GM12878 (cell line): ENCODE measurements at regions not wholly inside any gene's neighbourhood (a gene's known extent, or its start where the extent isn't known, plus 50 kb on each side); places are given as distances from the start of the nearest gene placed in this dataset.

Experiments used
- CHD1 ChIP-seq: IDR thresholded peaks from 2 replicates; pipeline ENCODE4 v1.6.1; 2012; ENCODE audit warnings: low read depth, low read length, improper control_type of control experiment
- E2F4 ChIP-seq: IDR thresholded peaks from 2 replicates; pipeline ENCODE4 v1.6.1; 2012; ENCODE audit warnings: low read depth, low read length, improper control_type of control experiment
- ETV6 ChIP-seq, 2 experiments: fragments of 450-650 bp in 1 of 2; IDR thresholded peaks in 1 of 2; conservative IDR thresholded peaks in 1 of 2; 2 replicates each; pipeline ENCODE4 v1.6.1; 2014; ENCODE audit warnings: antibody characterized with exemption in 1 of 2, borderline replicate concordance in 1 of 2, low read depth in 1 of 2, mild to moderate bottlenecking in 1 of 2, moderate library complexity in 1 of 2
- HCFC1 ChIP-seq: fragments of 150-350 bp; IDR thresholded peaks from 2 replicates; pipeline ENCODE4 v1.6.1; 2014; ENCODE audit warnings: low read length
- HDAC6 ChIP-seq: fragments of 200-600 bp; sonication (generic); IDR thresholded peaks from one replicate; pipeline ENCODE4 v1.8.0; 2017; ENCODE audit warnings: antibody characterized with exemption; ENCODE audit not compliant: unreplicated experiment
- IKZF1 ChIP-seq: fragments of 450-650 bp; conservative IDR thresholded peaks from 2 replicates; pipeline ENCODE4 v1.6.1; 2017; ENCODE audit warnings: antibody characterized with exemption, mild to moderate bottlenecking
- JUNB ChIP-seq: IDR thresholded peaks from 2 replicates; pipeline ENCODE4 v1.6.1; 2016; ENCODE audit warnings: antibody characterized with exemption, mild to moderate bottlenecking
- JUND ChIP-seq: IDR thresholded peaks from 2 replicates; pipeline ENCODE4 v1.6.1; 2012; ENCODE audit warnings: low read depth, mild to moderate bottlenecking, low read length, improper control_type of control experiment, moderate library complexity
- RUNX3 ChIP-seq: IDR thresholded peaks from 2 replicates; pipeline ENCODE4 v1.6.1; 2012; ENCODE audit warnings: low read length, inconsistent platforms
- SMAD5 ChIP-seq: IDR thresholded peaks from 2 replicates; pipeline ENCODE4 v1.6.1; 2016; ENCODE audit warnings: antibody characterized with exemption, low read depth
- SPI1 ChIP-seq: IDR thresholded peaks from 2 replicates; pipeline ENCODE4 v1.6.1; 2011; ENCODE audit warnings: low read depth, mild to moderate bottlenecking, low read length, moderate library complexity, borderline replicate concordance; ENCODE audit not compliant: insufficient read depth
- SUPT20H ChIP-seq: IDR thresholded peaks from 2 replicates; pipeline ENCODE4 v1.6.1; 2011; ENCODE audit warnings: low read depth, mild to moderate bottlenecking, low read length, moderate library complexity, borderline replicate concordance; ENCODE audit not compliant: control insufficient read depth
- TBL1XR1 ChIP-seq: IDR thresholded peaks from 2 replicates; pipeline ENCODE4 v1.6.1; 2012; ENCODE audit warnings: low read depth, low read length, improper control_type of control experiment
- ZBED1 ChIP-seq: IDR thresholded peaks from 2 replicates; pipeline ENCODE4 v1.6.1; 2016; ENCODE audit warnings: borderline replicate concordance
- TF ChIP-seq, protein P1 (sequence below): fragments of 450-650 bp; IDR thresholded peaks from 2 replicates; pipeline ENCODE4 v1.6.1; 2018; ENCODE audit warnings: mild to moderate bottlenecking, low read depth, moderate library complexity; ENCODE audit not compliant: partially characterized antibody

GRCh38 chr12:115485503-115485902 is 792.0 kb downstream of the MED13L start (continued):
- TF ChIP-seq HDAC6 = no peak
- no peak for TF ChIP-seq CHD1
- TF ChIP-seq SMAD5 = no peak
- peak; percentile 11; the same call in 1 of the 2 replicates for TF ChIP-seq JUNB
- no peak for TF ChIP-seq JUND
- TF ChIP-seq, protein P1, sequence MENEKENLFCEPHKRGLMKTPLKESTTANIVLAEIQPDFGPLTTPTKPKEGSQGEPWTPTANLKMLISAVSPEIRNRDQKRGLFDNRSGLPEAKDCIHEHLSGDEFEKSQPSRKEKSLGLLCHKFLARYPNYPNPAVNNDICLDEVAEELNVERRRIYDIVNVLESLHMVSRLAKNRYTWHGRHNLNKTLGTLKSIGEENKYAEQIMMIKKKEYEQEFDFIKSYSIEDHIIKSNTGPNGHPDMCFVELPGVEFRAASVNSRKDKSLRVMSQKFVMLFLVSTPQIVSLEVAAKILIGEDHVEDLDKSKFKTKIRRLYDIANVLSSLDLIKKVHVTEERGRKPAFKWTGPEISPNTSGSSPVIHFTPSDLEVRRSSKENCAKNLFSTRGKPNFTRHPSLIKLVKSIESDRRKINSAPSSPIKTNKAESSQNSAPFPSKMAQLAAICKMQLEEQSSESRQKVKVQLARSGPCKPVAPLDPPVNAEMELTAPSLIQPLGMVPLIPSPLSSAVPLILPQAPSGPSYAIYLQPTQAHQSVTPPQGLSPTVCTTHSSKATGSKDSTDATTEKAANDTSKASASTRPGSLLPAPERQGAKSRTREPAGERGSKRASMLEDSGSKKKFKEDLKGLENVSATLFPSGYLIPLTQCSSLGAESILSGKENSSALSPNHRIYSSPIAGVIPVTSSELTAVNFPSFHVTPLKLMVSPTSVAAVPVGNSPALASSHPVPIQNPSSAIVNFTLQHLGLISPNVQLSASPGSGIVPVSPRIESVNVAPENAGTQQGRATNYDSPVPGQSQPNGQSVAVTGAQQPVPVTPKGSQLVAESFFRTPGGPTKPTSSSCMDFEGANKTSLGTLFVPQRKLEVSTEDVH = no peak
- TF ChIP-seq SPI1 = peak; percentile 76; the same call in 1 of the 2 replicates
- TF ChIP-seq E2F4 = no peak
- TF ChIP-seq ETV6 (conservative IDR thresholded peaks at IDR 0.05 in 1 of 2, IDR thresholded peaks at IDR 0.05 in 1 of 2; ENCODE audit: borderline replicate concordance in 1 of 2, low read depth in 1 of 2) = no peak
- TF ChIP-seq SUPT20H = no peak
- no peak for TF ChIP-seq ZBED1
- no peak for TF ChIP-seq IKZF1
- TF ChIP-seq TBL1XR1 = no peak
- no peak for TF ChIP-seq HCFC1
- peak; percentile 45 for TF ChIP-seq RUNX3
